HEK293 (cell line): ENCODE measurements at regions not wholly inside any gene's neighbourhood (a gene's known extent, or its start where the extent isn't known, plus 50 kb on each side); places are given as distances from the start of the nearest gene placed in this dataset.

Experiments
- CTCF ChIA-PET: fragments of 350-600 bp; formaldehyde crosslinking; extraction: SDS; loops from one replicate; lab custom pipeline; 2021; ENCODE audit warnings: antibody characterized with exemption; lab: Yijun Ruan, JAX
- POLR2A ChIA-PET: fragments of 300-600 bp; formaldehyde crosslinking; extraction: SDS; loops from one replicate; lab custom pipeline; 2020; ENCODE audit warnings: antibody characterized with exemption, inconsistent platforms; lab: Yijun Ruan, JAX
- H3K27ac ChIP-seq: fragments of 200-500 bp; sonication (Bioruptor generic); 2 replicates; pipeline ENCODE4 v1.5.1; 2014; ENCODE audit warnings: low read depth, low read length, control low read depth, inconsistent platforms; ENCODE audit errors: extremely low read depth
- H3K36me3 ChIP-seq, 2 experiments: fragments of 200-500 bp in 1 of 2; sonication (Bioruptor generic) in 1 of 2; 1 replicate in 1 of 2; 2 replicates in 1 of 2; pipeline ENCODE4 v1.5.1; 2014 to 2017; ENCODE audit warnings: inconsistent platforms in 2 of 2, low read length in 2 of 2; ENCODE audit not compliant: control insufficient read depth in 2 of 2, insufficient read depth in 1 of 2
- H3K4me1 ChIP-seq: fragments of 200-500 bp; sonication (Bioruptor generic); 2 replicates; pipeline ENCODE4 v1.5.1; 2014; ENCODE audit warnings: mild to moderate bottlenecking, low read length, inconsistent platforms; ENCODE audit not compliant: control insufficient read depth, insufficient read depth
- H3K4me3 ChIP-seq: 2 replicates; pipeline ENCODE4 v1.5.1; 2011; ENCODE audit warnings: low read depth, mild to moderate bottlenecking, control low read depth, low read length, moderate library complexity
- H3K9me3 ChIP-seq: fragments of 200-500 bp; sonication (Bioruptor generic); 2 replicates; pipeline ENCODE4 v1.5.1; 2014; ENCODE audit warnings: low read depth, low read length, inconsistent platforms; ENCODE audit not compliant: control insufficient read depth, insufficient read depth
- BCL11B ChIP-seq: fragments of 450-650 bp; formaldehyde crosslinking; IDR thresholded peaks from 2 replicates; pipeline ENCODE4 v1.5.1; 2016; ENCODE audit warnings: low read depth, missing biosample characterization, missing genetic modification characterization
- RBAK ChIP-seq: fragments of 450-650 bp; formaldehyde crosslinking; IDR thresholded peaks from 2 replicates; pipeline ENCODE4 v1.5.1; 2016; ENCODE audit warnings: missing biosample characterization, missing genetic modification characterization
- SCRT2 ChIP-seq: fragments of 450-650 bp; formaldehyde crosslinking; IDR thresholded peaks from 2 replicates; pipeline ENCODE4 v1.5.1; 2016; ENCODE audit warnings: missing biosample characterization, missing genetic modification characterization
- ZNF169 ChIP-seq: fragments of 450-650 bp; formaldehyde crosslinking; IDR thresholded peaks from 2 replicates; pipeline ENCODE4 v1.5.1; 2016; ENCODE audit warnings: missing biosample characterization, missing genetic modification characterization
- ZNF174 ChIP-seq: fragments of 450-650 bp; formaldehyde crosslinking; IDR thresholded peaks from 2 replicates; pipeline ENCODE4 v1.5.0; 2017; ENCODE audit warnings: missing biosample characterization, mild to moderate bottlenecking, missing genetic modification characterization
- ZNF24 ChIP-seq: fragments of 450-650 bp; formaldehyde crosslinking; IDR thresholded peaks from 2 replicates; pipeline ENCODE4 v1.5.1; 2016; ENCODE audit warnings: missing biosample characterization, missing genetic modification characterization
- ZNF280D ChIP-seq: fragments of 450-650 bp; formaldehyde crosslinking; IDR thresholded peaks from 2 replicates; pipeline ENCODE4 v1.5.1; 2016; ENCODE audit warnings: missing biosample characterization, missing genetic modification characterization
- ZNF292 ChIP-seq: fragments of 450-650 bp; formaldehyde crosslinking; IDR thresholded peaks from 2 replicates; pipeline ENCODE4 v1.5.1; 2016; ENCODE audit warnings: low read depth, missing biosample characterization, missing genetic modification characterization, borderline replicate concordance
- ZNF341 ChIP-seq: fragments of 450-650 bp; formaldehyde crosslinking; IDR thresholded peaks from 2 replicates; pipeline ENCODE4; 2016; ENCODE audit warnings: low read depth, missing biosample characterization, missing genetic modification characterization
- ZNF404 ChIP-seq: fragments of 450-650 bp; formaldehyde crosslinking; IDR thresholded peaks from 2 replicates; pipeline ENCODE4 v1.5.1; 2017; ENCODE audit warnings: missing biosample characterization, missing genetic modification characterization
- ZNF473 ChIP-seq: fragments of 450-650 bp; formaldehyde crosslinking; IDR thresholded peaks from 2 replicates; pipeline ENCODE4 v1.5.1; 2017; ENCODE audit warnings: missing biosample characterization, missing genetic modification characterization
- ZNF513 ChIP-seq: fragments of 450-650 bp; IDR thresholded peaks from 2 replicates; pipeline ENCODE4 v1.5.1; 2018; ENCODE audit warnings: missing biosample characterization, missing genetic modification characterization
- ZNF529 ChIP-seq: fragments of 450-650 bp; formaldehyde crosslinking; IDR thresholded peaks from 2 replicates; pipeline ENCODE4 v1.5.1; 2017; ENCODE audit warnings: missing genetic modification characterization, missing biosample characterization; ENCODE audit not compliant: insufficient replicate concordance
- ZNF610 ChIP-seq: fragments of 450-650 bp; formaldehyde crosslinking; IDR thresholded peaks from 2 replicates; pipeline ENCODE4 v1.5.1; 2016; ENCODE audit warnings: missing biosample characterization, missing genetic modification characterization, borderline replicate concordance
- ZNF639 ChIP-seq: fragments of 450-650 bp; formaldehyde crosslinking; IDR thresholded peaks from 2 replicates; pipeline ENCODE4 v1.5.1; 2016; ENCODE audit warnings: missing biosample characterization, missing genetic modification characterization
- TF ChIP-seq, protein P1 (sequence below): IDR thresholded peaks from 2 replicates; pipeline ENCODE4 v1.6.1; 2011; ENCODE audit warnings: mild to moderate bottlenecking, low read depth, low read length, borderline replicate concordance
- TF ChIP-seq, protein P2 (sequence below): fragments of 450-650 bp; formaldehyde crosslinking; IDR thresholded peaks from 2 replicates; pipeline ENCODE4 v1.5.1; 2016; ENCODE audit warnings: missing biosample characterization, missing genetic modification characterization
- TF ChIP-seq, protein P3 (sequence below): fragments of 450-650 bp; formaldehyde crosslinking; IDR thresholded peaks from 2 replicates; pipeline ENCODE4 v1.5.1; 2017; ENCODE audit warnings: missing biosample characterization, mild to moderate bottlenecking, missing genetic modification characterization, moderate library complexity
- TF ChIP-seq, protein P4 (sequence below): fragments of 450-650 bp; formaldehyde crosslinking; IDR thresholded peaks from 2 replicates; pipeline ENCODE4 v1.5.1; 2016; ENCODE audit warnings: missing biosample characterization, missing genetic modification characterization, borderline replicate concordance

- Histone ChIP-seq H3K4me1 (no peaks in the 10 kb centered on the region), H3K4me3 (no peak overlapping the region), H3K9me3 (no peaks in the 10 kb centered on the region), H3K36me3 (no peaks in the 10 kb centered on the region), H3K27ac (no peak overlapping the region)
- ChIA-PET CTCF (interaction anchor here (0.6 kb wide), 1 partner anchor 864 kb away, joined by 3 read pairs; no protein-coding TSS in a partner anchor), POLR2A (no interaction called here)
- TF ChIP-seq ZNF473 (tag by site-specific recombination) (no peak), ZNF529 (tag by site-specific recombination) (no peak), SCRT2 (tag by site-specific recombination) (no peak), ZNF341 (no peak), ZNF169 (tag by site-specific recombination) (no peak)
These were observed 155.8 kb upstream of the FAT4 start for GRCh38 chr4:125159001-125159400.

GRCh38 chr4:125155251-125155650 is 159.5 kb upstream of the FAT4 start:
- Histone ChIP-seq H3K27ac (no peak overlapping the region), H3K4me1 (no peaks in the 10 kb centered on the region), H3K4me3 (no peak overlapping the region), H3K9me3 (no peaks in the 10 kb centered on the region), H3K36me3 (no peaks in the 10 kb centered on the region)
- TF ChIP-seq ZNF292 (tag by site-specific recombination) (no peak), ZNF280D (tag by site-specific recombination) (no peak), ZNF404 (tag by site-specific recombination) (no peak), RBAK (tag by site-specific recombination) (no peak), ZNF610 (tag by site-specific recombination) (no peak), ZNF174 (tag by site-specific recombination) (no peak)
- TF ChIP-seq, protein P1, sequence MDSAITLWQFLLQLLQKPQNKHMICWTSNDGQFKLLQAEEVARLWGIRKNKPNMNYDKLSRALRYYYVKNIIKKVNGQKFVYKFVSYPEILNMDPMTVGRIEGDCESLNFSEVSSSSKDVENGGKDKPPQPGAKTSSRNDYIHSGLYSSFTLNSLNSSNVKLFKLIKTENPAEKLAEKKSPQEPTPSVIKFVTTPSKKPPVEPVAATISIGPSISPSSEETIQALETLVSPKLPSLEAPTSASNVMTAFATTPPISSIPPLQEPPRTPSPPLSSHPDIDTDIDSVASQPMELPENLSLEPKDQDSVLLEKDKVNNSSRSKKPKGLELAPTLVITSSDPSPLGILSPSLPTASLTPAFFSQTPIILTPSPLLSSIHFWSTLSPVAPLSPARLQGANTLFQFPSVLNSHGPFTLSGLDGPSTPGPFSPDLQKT, result no peak
- POLR2A ChIA-PET, result no interaction called here
- CTCF ChIA-PET, result no interaction called here

GRCh38 chr4:125140966-125141495 is 173.7 kb upstream of the FAT4 start:
- Histone ChIP-seq H3K9me3 (no peaks in the 10 kb centered on the region), H3K27ac (no peak overlapping the region), H3K4me1 (no peaks in the 10 kb centered on the region), H3K4me3 (no peak overlapping the region), H3K36me3 (no peaks in the 10 kb centered on the region)
- ChIA-PET CTCF (no interaction called here), POLR2A (no interaction called here)
- TF ChIP-seq ZNF639 (tag by site-specific recombination), result no peak
- TF ChIP-seq ZNF513 (tag by site-specific recombination), result no peak
- TF ChIP-seq, protein P2, sequence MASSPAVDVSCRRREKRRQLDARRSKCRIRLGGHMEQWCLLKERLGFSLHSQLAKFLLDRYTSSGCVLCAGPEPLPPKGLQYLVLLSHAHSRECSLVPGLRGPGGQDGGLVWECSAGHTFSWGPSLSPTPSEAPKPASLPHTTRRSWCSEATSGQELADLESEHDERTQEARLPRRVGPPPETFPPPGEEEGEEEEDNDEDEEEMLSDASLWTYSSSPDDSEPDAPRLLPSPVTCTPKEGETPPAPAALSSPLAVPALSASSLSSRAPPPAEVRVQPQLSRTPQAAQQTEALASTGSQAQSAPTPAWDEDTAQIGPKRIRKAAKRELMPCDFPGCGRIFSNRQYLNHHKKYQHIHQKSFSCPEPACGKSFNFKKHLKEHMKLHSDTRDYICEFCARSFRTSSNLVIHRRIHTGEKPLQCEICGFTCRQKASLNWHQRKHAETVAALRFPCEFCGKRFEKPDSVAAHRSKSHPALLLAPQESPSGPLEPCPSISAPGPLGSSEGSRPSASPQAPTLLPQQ (tag by site-specific recombination), result no peak
- TF ChIP-seq, protein P3, sequence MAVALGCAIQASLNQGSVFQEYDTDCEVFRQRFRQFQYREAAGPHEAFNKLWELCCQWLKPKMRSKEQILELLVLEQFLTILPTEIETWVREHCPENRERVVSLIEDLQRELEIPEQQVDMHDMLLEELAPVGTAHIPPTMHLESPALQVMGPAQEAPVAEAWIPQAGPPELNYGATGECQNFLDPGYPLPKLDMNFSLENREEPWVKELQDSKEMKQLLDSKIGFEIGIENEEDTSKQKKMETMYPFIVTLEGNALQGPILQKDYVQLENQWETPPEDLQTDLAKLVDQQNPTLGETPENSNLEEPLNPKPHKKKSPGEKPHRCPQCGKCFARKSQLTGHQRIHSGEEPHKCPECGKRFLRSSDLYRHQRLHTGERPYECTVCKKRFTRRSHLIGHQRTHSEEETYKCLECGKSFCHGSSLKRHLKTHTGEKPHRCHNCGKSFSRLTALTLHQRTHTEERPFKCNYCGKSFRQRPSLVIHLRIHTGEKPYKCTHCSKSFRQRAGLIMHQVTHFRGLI, result no peak
- TF ChIP-seq, protein P4, sequence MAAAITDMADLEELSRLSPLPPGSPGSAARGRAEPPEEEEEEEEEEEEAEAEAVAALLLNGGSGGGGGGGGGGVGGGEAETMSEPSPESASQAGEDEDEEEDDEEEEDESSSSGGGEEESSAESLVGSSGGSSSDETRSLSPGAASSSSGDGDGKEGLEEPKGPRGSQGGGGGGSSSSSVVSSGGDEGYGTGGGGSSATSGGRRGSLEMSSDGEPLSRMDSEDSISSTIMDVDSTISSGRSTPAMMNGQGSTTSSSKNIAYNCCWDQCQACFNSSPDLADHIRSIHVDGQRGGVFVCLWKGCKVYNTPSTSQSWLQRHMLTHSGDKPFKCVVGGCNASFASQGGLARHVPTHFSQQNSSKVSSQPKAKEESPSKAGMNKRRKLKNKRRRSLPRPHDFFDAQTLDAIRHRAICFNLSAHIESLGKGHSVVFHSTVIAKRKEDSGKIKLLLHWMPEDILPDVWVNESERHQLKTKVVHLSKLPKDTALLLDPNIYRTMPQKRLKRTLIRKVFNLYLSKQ, result no peak
- TF ChIP-seq ZNF529 (tag by site-specific recombination), result no peak
- TF ChIP-seq ZNF24 (tag by site-specific recombination), result no peak
- TF ChIP-seq BCL11B (tag by site-specific recombination), result no peak
